SK-N-SH (cell line): ENCODE measurements at regions not wholly inside any gene's neighbourhood (a gene's known extent, or its start where the extent isn't known, plus 50 kb on each side); places are given as distances from the start of the nearest gene placed in this dataset.

ENCODE experiments used
- CTCF ChIP-seq: fragments of 200-600 bp; sonication (generic); IDR thresholded peaks from 2 replicates; pipeline ENCODE4 v1.6.1; 2017; ENCODE audit warnings: antibody characterized with exemption, mild to moderate bottlenecking, moderate library complexity
- FOSL2 ChIP-seq: IDR thresholded peaks from 2 replicates; pipeline ENCODE4 v1.4.0; 2012; ENCODE audit warnings: low read depth, mild to moderate bottlenecking, moderate library complexity, borderline replicate concordance
- RFX5 ChIP-seq: IDR thresholded peaks from 2 replicates; pipeline ENCODE4 v1.6.1; 2012; ENCODE audit warnings: mild to moderate bottlenecking, improper control_type of control experiment, low read length
- RXRA ChIP-seq: IDR thresholded peaks from 2 replicates; pipeline ENCODE4 v1.4.0; 2012; ENCODE audit warnings: low read depth, mild to moderate bottlenecking, borderline replicate concordance
- TEAD4 ChIP-seq: IDR thresholded peaks from 2 replicates; pipeline ENCODE4 v1.4.0; 2012; ENCODE audit warnings: mild to moderate bottlenecking, borderline replicate concordance; ENCODE audit not compliant: insufficient read depth
- YY1 ChIP-seq: IDR thresholded peaks from 2 replicates; pipeline ENCODE4 v1.4.0; 2012; ENCODE audit warnings: low read depth, mild to moderate bottlenecking

- TF ChIP-seq RFX5, result no peak
- TF ChIP-seq TEAD4, result no peak
- TF ChIP-seq YY1, result no peak
- TF ChIP-seq RXRA, result no peak
- TF ChIP-seq FOSL2, result no peak
- TF ChIP-seq CTCF, result no peak
These were observed 58.8 kb upstream of the ST3GAL5 start for GRCh38 chr2:85947593-85947992.
